Gastrocnemius medialis (tissue), 4 donors: ENCODE measurements at regions not wholly inside any gene's neighbourhood (a gene's known extent, or its start where the extent isn't known, plus 50 kb on each side); places are given as distances from the start of the nearest gene placed in this dataset.
"Not testable (repeated sequence)": the region's sequence is repeated elsewhere in the genome, so short reads cannot be mapped to it uniquely, and the experiment has no call there.

ENCODE experiments used
- ATAC-seq, 2 donors: fragments of 150-250 bp; one replicate each; pipeline ENCODE4 v1.9.1; 2016
- DNase-seq, 2 donors: peaks; one replicate each; pipeline ENCODE4 v3.0.0-alpha.2; 2019
- H3K27ac ChIP-seq, 4 donors: fragments of 200-600 bp; sonication (generic); 1 replicate in 1 of 4; 2 replicates in 3 of 4; pipeline ENCODE4 v1.5.1; 2016 to 2018; ENCODE audit warnings: mild to moderate bottlenecking in 2 of 4, moderate library complexity in 1 of 4
- H3K27me3 ChIP-seq, 3 donors: fragments of 200-600 bp; sonication (generic) in 2 of 3; 1 replicate in 1 of 3; 2 replicates in 2 of 3; pipeline versions ENCODE4 v1.5.1 to v1.6.0; 2016 to 2019; ENCODE audit warnings: mild to moderate bottlenecking in 1 of 3, moderate library complexity in 1 of 3
- H3K36me3 ChIP-seq, 2 donors: fragments of 200-600 bp; sonication (generic) in 1 of 2; one replicate each; pipeline ENCODE4 v1.5.1; 2017 to 2018
- H3K4me1 ChIP-seq, 2 donors: fragments of 200-600 bp; sonication (generic) in 1 of 2; one replicate each; pipeline ENCODE4 v1.5.1; 2016 to 2017; ENCODE audit warnings: mild to moderate bottlenecking in 2 of 2
- H3K4me3 ChIP-seq, 4 donors: fragments of 200-600 bp; sonication (generic) in 3 of 4; 1 replicate in 1 of 4; 2 replicates in 3 of 4; pipeline ENCODE4 v1.5.1; 2016 to 2019; ENCODE audit warnings: mild to moderate bottlenecking in 2 of 4
- H3K9me3 ChIP-seq, 3 donors: fragments of 200-600 bp; sonication (generic) in 2 of 3; 1 replicate in 1 of 3; 2 replicates in 2 of 3; pipeline ENCODE4 v1.5.1; 2016 to 2019
- POLR2A ChIP-seq, 2 donors: fragments of 450-650 bp; IDR thresholded peaks; one replicate each; pipeline ENCODE4 v1.6.1; 2017; ENCODE audit warnings: antibody characterized with exemption in 2 of 2, mild to moderate bottlenecking in 2 of 2, moderate library complexity in 2 of 2
- in situ Hi-C, 4 donors: fragments of 200-750 bp; cut with MboI; loops; one replicate each; pipeline versions ENCODE4 v1.15.0 to v1.8.0; 2017; ENCODE audit warnings: low sequenced_read_pairs in 4 of 4
- intact Hi-C: fragments of 100-400 bp; cut with DNase I; formaldehyde crosslinking; loops from one replicate; pipeline ENCODE4 v1.15.1; 2023; ENCODE audit warnings: low total_unique reads
- TF ChIP-seq, protein P1 (sequence below), 5 experiments: fragments of 450-650 bp in 3 of 5; fragments of 200-600 bp in 2 of 5; sonication (generic) in 2 of 5; IDR thresholded peaks in 4 of 5; conservative IDR thresholded peaks in 1 of 5; 1 replicate in 4 of 5; 2 replicates in 1 of 5; pipeline ENCODE4 v1.5.1; 2016 to 2019; ENCODE audit warnings: antibody characterized with exemption in 5 of 5, mild to moderate bottlenecking in 3 of 5, moderate library complexity in 3 of 5

DNA sequence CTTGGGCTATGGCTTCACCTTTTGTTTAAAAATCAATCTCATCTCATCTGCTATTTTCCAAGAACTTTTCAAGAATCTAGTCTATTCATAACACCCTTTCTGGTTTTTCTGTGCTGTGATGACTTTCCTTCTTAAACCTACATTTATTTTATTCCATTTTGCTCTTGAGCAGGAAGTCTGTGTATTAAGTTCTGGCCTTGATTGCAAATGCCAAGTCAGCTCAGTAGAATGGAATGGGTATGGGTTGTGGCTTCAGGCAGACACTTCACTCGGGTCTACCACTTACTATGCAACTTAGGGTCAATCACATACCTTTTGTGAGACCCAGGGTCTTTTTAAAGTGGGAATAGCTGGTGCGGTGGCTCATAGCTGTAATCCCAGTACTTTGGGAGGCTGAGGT, 522.3 kb downstream of the TRIML1 start:
- ATAC-seq, result no peak
- H3K9me3 ChIP-seq, result no peaks in the 10 kb centered on the region
- H3K4me1 ChIP-seq, result no peaks in the 10 kb centered on the region
- H3K36me3 ChIP-seq, result no peaks in the 10 kb centered on the region
- TF ChIP-seq, protein P1, sequence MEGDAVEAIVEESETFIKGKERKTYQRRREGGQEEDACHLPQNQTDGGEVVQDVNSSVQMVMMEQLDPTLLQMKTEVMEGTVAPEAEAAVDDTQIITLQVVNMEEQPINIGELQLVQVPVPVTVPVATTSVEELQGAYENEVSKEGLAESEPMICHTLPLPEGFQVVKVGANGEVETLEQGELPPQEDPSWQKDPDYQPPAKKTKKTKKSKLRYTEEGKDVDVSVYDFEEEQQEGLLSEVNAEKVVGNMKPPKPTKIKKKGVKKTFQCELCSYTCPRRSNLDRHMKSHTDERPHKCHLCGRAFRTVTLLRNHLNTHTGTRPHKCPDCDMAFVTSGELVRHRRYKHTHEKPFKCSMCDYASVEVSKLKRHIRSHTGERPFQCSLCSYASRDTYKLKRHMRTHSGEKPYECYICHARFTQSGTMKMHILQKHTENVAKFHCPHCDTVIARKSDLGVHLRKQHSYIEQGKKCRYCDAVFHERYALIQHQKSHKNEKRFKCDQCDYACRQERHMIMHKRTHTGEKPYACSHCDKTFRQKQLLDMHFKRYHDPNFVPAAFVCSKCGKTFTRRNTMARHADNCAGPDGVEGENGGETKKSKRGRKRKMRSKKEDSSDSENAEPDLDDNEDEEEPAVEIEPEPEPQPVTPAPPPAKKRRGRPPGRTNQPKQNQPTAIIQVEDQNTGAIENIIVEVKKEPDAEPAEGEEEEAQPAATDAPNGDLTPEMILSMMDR (IDR thresholded peaks at IDR 0.05 in 4 of 5, conservative IDR thresholded peaks at IDR 0.05 in 1 of 5), result no peak
- no peak for TF ChIP-seq POLR2A (IDR thresholded peaks at IDR 0.05)
- H3K27ac ChIP-seq, result no peak overlapping the region
- no peaks in the 10 kb centered on the region for H3K27me3 ChIP-seq
- in situ Hi-C loops (no loop called here), intact Hi-C loops (no loop called here)
- H3K4me3 ChIP-seq, result no peak overlapping the region
- no peak for DNase-seq

GRCh38 chr4:188663369-188663768, 524.1 kb downstream of the TRIML1 start:
- DNase-seq, result no peak

GRCh38 chr4:188665491-188666457, 526.5 kb downstream of the TRIML1 start:
- no peak for TF ChIP-seq POLR2A (IDR thresholded peaks at IDR 0.05)
- TF ChIP-seq, protein P1 (IDR thresholded peaks at IDR 0.05 in 4 of 5, conservative IDR thresholded peaks at IDR 0.05 in 1 of 5), result no peak
- ATAC-seq (no peak), DNase-seq (no peak)
- Histone ChIP-seq H3K4me3 (no peak overlapping the region), H3K36me3 (no peaks in the 10 kb centered on the region), H3K4me1 (no peaks in the 10 kb centered on the region), H3K27ac (no peak overlapping the region), H3K27me3 (no peaks in the 10 kb centered on the region), H3K9me3 (no peaks in the 10 kb centered on the region)
- intact Hi-C loops (no loop called here), in situ Hi-C loops (no loop called here)

More at GRCh38 chr4:188663369-188663768, 524.1 kb downstream of the TRIML1 start:
- Histone ChIP-seq H3K4me3 (no peak overlapping the region), H3K9me3 (no peaks in the 10 kb centered on the region), H3K27me3 (no peaks in the 10 kb centered on the region), H3K4me1 (no peaks in the 10 kb centered on the region), H3K27ac (no peak overlapping the region), H3K36me3 (no peaks in the 10 kb centered on the region)
- ATAC-seq, result no peak
- no peak for TF ChIP-seq POLR2A (IDR thresholded peaks at IDR 0.05)
- TF ChIP-seq, protein P1 (IDR thresholded peaks at IDR 0.05 in 4 of 5, conservative IDR thresholded peaks at IDR 0.05 in 1 of 5), result no peak
- intact Hi-C loops (no loop called here), in situ Hi-C loops (no loop called here)

DNA sequence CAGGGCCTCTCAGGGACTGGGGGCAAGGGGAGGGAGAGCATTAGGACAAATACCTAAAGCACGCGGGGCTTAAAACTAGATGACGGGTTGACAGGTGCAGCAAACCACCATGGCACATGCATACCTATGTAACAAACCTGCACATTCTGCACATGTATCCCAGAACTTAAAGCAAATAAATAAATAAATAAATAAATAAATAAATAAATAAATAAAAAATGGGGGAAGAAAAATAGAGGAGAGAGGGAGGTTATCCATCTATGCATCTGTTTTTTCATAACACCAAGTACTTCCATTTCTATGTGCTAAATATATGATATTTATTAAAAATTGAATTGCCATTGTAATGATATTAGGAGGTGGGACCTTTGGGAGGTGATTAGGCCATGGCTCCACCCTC, 539.5 kb downstream of the TRIML1 start:
- H3K4me1 ChIP-seq, in situ Hi-C loops, intact Hi-C loops, ATAC-seq, H3K36me3 ChIP-seq, DNase-seq, H3K9me3 ChIP-seq, H3K27ac ChIP-seq, H3K4me3 ChIP-seq, H3K27me3 ChIP-seq: not testable (repeated sequence)

DNA sequence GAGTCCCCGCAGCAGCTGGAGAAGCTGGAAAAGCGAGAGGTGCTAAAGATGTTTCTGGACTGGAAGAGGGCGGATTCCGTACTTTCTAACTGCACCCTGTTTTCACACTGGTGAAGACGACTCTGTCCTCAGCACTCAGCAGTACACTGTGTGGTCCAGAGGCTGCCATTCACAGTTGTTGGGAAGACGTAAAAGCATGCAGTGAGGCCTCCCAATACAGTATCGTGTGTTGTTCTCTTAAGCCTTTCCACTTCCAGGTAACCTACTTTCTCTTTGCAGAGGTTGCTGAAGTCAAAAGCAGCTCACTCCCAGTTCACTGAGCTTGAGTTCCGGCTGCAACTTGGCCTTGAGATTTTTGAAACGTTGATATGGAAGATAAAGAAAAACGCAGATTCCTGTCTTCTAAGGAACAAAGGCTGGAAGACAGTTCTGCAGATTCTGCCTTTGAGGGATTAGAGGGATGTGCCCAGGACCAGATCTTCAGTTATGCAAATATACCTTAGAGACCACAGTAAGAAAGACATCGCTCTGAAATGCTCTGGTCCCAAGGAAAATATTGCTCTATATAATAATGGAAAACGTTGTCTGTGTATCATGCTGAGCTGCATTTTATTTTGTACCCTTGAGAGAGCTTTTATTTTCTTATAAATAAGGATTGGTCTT, 540.9 kb downstream of the TRIML1 start:
- no peak overlapping the region for H3K4me3 ChIP-seq
- ATAC-seq (no peak), DNase-seq (no peak)
- in situ Hi-C loops (no loop called here), intact Hi-C loops (no loop called here)
- no peaks in the 10 kb centered on the region for H3K27me3 ChIP-seq
- H3K4me1 ChIP-seq, result no peaks in the 10 kb centered on the region
- no peak for TF ChIP-seq POLR2A (IDR thresholded peaks at IDR 0.05)
- TF ChIP-seq, protein P1 (IDR thresholded peaks at IDR 0.05 in 4 of 5, conservative IDR thresholded peaks at IDR 0.05 in 1 of 5), result no peak
- H3K36me3 ChIP-seq, result no peaks in the 10 kb centered on the region
- H3K9me3 ChIP-seq, result no peaks in the 10 kb centered on the region
- H3K27ac ChIP-seq, result no peak overlapping the region
